Stimulated activated memory B cell treated with anti-CD40 and anti-IgM and Interleukin-4, amounts not matched to agents 10 μg/mL and 1 μg/mL and 100 μg/mL, for 72 hours (primary cell): ENCODE measurements at regions not wholly inside any gene's neighbourhood (a gene's known extent, or its start where the extent isn't known, plus 50 kb on each side); places are given as distances from the start of the nearest gene placed in this dataset.
A peak's percentile ranks its signal among the peaks of the same experiment; 100 is the strongest.

Experiments used
- ATAC-seq: fragments of 150-1000 bp; cut with Tn5 transposase; 2 replicates; pipeline ENCODE4 v1.10.0; 2021
- H3K27ac Mint-ChIP-seq: one replicate; pipeline ENCODE4 v1.8.0; 2022; ENCODE audit warnings: mild to moderate bottlenecking, mixed read lengths
- H3K27me3 Mint-ChIP-seq: one replicate; pipeline ENCODE4 v1.8.0; 2022; ENCODE audit warnings: mixed read lengths
- H3K36me3 Mint-ChIP-seq: one replicate; pipeline ENCODE4 v1.8.0; 2022; ENCODE audit warnings: mixed read lengths
- H3K4me1 Mint-ChIP-seq: one replicate; pipeline ENCODE4 v1.8.0; 2022; ENCODE audit warnings: mixed read lengths
- H3K4me3 Mint-ChIP-seq: one replicate; pipeline ENCODE4 v1.8.0; 2022; ENCODE audit warnings: mild to moderate bottlenecking, moderate library complexity, mixed read lengths
- H3K9me3 Mint-ChIP-seq: one replicate; pipeline ENCODE4 v1.8.0; 2022; ENCODE audit warnings: mixed read lengths

GRCh38 chr9:109940561-109940960 is 160.6 kb downstream of the PALM2AKAP2 start:
- no peak overlapping the region for H3K27ac Mint-ChIP-seq
- H3K4me3 Mint-ChIP-seq: no peak overlapping the region
- no peaks in the 10 kb centered on the region for H3K27me3 Mint-ChIP-seq
- no peaks in the 10 kb centered on the region for H3K36me3 Mint-ChIP-seq
- no peak for ATAC-seq
- peaks cover 26% of the 10 kb centered on the region for H3K4me1 Mint-ChIP-seq
- peaks cover 3% of the 10 kb centered on the region for H3K9me3 Mint-ChIP-seq

DNA sequence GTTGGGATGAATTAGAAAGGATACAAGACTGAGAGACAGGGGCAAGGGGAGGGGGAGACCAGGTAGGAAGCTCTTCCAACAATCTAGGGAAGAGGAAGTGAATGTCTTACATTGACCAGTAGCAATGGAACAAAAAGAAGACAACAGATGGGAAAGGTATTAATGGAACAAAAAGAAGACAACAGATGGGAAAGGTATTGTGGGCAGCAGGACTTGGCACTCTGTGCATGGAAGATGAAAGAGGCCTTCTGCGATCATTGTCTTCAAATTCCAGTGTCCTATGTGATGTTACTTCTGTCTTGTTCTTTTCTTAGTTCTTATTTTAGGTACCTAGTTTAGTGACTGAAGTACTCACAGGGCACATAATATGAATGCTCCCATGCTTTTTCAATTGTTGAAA is 161.8 kb downstream of the PALM2AKAP2 start:
- Mint-ChIP-seq H3K36me3 (no peaks in the 10 kb centered on the region), H3K9me3 (peaks cover 2% of the 10 kb centered on the region), H3K4me3 (no peak overlapping the region), H3K27me3 (no peaks in the 10 kb centered on the region), H3K27ac (no peak overlapping the region), H3K4me1 (peaks cover 16% of the 10 kb centered on the region)
- no peak for ATAC-seq

GRCh38 chr9:109945573-109945972 is 165.6 kb downstream of the PALM2AKAP2 start:
- no peaks in the 10 kb centered on the region for H3K9me3 Mint-ChIP-seq
- no peak for ATAC-seq
- H3K27me3 Mint-ChIP-seq: no peaks in the 10 kb centered on the region
- H3K27ac Mint-ChIP-seq: no peak overlapping the region
- H3K36me3 Mint-ChIP-seq: no peaks in the 10 kb centered on the region
- no peak overlapping the region for H3K4me3 Mint-ChIP-seq
- peaks cover 11% of the 10 kb centered on the region for H3K4me1 Mint-ChIP-seq

GRCh38 chr9:109948453-109948852 is 168.5 kb downstream of the PALM2AKAP2 start:
- no peak overlapping the region for H3K4me3 Mint-ChIP-seq
- H3K4me1 Mint-ChIP-seq: peaks cover 35% of the 10 kb centered on the region
- no peaks in the 10 kb centered on the region for H3K9me3 Mint-ChIP-seq
- ATAC-seq: no peak
- H3K27me3 Mint-ChIP-seq: no peaks in the 10 kb centered on the region
- H3K27ac Mint-ChIP-seq: no peak overlapping the region
- H3K36me3 Mint-ChIP-seq: no peaks in the 10 kb centered on the region

DNA sequence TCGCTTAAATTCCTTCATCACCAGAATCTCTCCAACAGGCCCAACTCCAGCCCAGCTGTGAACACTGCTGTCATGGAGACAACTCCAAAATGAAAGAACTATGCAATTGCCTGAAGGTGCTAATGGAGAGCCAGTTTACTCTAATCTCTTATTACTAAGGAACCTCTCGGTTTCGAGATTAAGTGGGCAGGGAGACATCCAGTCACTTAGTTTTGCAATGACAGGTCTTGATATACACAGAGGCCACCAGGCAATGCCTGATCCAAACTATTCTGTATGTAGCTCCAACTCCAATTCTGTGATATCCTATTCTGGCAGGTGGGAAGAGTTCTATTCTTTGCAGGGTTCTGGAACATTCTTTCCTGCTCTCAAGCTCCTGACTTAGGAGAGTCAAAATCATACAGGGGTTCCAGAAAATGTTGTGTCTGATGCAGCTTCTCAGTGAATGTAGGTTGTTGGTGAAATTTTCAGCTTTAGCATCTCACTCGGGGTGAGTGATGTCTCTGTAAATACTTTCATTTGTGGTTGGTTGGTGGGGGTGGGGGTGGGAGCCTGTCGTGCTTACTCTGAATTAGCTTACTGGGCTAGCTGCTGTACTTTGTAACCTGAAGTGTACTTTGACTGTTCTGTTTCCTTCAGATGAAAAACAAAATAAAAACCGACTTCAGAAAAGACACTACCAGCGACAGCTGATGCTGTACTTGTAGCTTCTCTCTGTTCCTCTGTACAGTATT is 170.9 kb downstream of the PALM2AKAP2 start:
- H3K9me3 Mint-ChIP-seq: no peaks in the 10 kb centered on the region
- H3K4me1 Mint-ChIP-seq: peaks cover 47% of the 10 kb centered on the region
- no peak overlapping the region for H3K4me3 Mint-ChIP-seq
- peak; percentile 68 for ATAC-seq
- H3K36me3 Mint-ChIP-seq: no peaks in the 10 kb centered on the region
- no peaks in the 10 kb centered on the region for H3K27me3 Mint-ChIP-seq
- H3K27ac Mint-ChIP-seq: peak overlapping the region; percentile 81

DNA sequence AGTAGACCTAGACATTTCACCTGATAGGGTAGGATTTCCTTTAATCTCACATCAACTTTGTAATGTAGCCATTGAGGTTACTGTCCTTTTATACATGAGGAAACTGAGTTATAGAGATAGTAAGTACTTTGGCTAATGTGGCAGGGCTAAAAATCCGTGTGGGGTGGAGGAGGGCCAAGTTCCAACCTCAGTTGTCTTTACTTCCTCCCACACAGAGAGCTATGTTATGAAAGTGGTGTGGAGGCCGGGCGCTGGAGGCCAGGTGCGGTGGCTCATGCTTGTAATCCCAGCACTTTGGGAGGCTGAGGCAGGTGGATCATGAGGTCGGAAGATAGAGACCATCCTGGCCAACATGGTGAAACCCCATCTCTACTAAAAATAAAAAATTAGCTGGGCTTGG is 173.3 kb downstream of the PALM2AKAP2 start:
- peaks cover 66% of the 10 kb centered on the region for H3K4me1 Mint-ChIP-seq
- H3K9me3 Mint-ChIP-seq: no peaks in the 10 kb centered on the region
- no peak overlapping the region for H3K4me3 Mint-ChIP-seq
- ATAC-seq: no peak
- no peaks in the 10 kb centered on the region for H3K27me3 Mint-ChIP-seq
- H3K27ac Mint-ChIP-seq: peak overlapping the region; percentile 74
- H3K36me3 Mint-ChIP-seq: no peaks in the 10 kb centered on the region

- ATAC-seq: peak; percentile 67
- H3K27ac Mint-ChIP-seq: peak overlapping the region; percentile 74
- H3K36me3 Mint-ChIP-seq: no peaks in the 10 kb centered on the region
- H3K9me3 Mint-ChIP-seq: no peaks in the 10 kb centered on the region
- no peaks in the 10 kb centered on the region for H3K27me3 Mint-ChIP-seq
- H3K4me3 Mint-ChIP-seq: no peak overlapping the region
- peaks cover 73% of the 10 kb centered on the region for H3K4me1 Mint-ChIP-seq
Measured at GRCh38 chr9:109953813-109954497, 174.0 kb downstream of the PALM2AKAP2 start.

GRCh38 chr9:109956717-109957440 is 176.9 kb downstream of the PALM2AKAP2 start:
- Mint-ChIP-seq H3K36me3 (no peaks in the 10 kb centered on the region), H3K27ac (peak overlapping the region; percentile 80), H3K4me1 (peaks cover 75% of the 10 kb centered on the region), H3K4me3 (no peak overlapping the region), H3K9me3 (no peaks in the 10 kb centered on the region), H3K27me3 (no peaks in the 10 kb centered on the region)
- no peak for ATAC-seq

GRCh38 chr9:109959679-109960078 is 179.7 kb downstream of the PALM2AKAP2 start:
- Mint-ChIP-seq H3K27me3 (no peaks in the 10 kb centered on the region), H3K4me1 (peaks cover 75% of the 10 kb centered on the region), H3K9me3 (peaks cover 2% of the 10 kb centered on the region), H3K27ac (peak overlapping the region; percentile 92), H3K36me3 (peaks cover 4% of the 10 kb centered on the region), H3K4me3 (no peak overlapping the region)
- ATAC-seq: no peak

DNA sequence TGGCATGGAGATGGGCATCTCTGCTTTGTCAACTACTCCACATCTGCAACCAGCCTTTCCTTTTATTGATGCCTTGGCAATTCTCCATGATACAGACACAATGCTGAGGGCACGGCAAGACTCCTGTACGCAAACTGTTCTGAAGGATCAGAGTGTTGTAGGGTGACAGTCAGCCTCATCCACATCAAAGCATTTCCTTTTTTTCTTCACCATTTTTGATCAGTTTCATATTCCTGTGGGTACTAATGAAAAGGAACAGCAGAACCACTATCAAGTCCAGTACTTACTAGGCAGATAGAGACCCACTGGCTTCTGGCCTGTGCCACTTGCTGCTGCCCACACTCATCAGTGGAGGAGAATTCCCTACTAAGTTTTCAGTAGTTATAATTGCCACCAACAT is 181.6 kb downstream of the PALM2AKAP2 start:
- no peak overlapping the region for H3K4me3 Mint-ChIP-seq
- H3K9me3 Mint-ChIP-seq: peaks cover 2% of the 10 kb centered on the region
- H3K27me3 Mint-ChIP-seq: no peaks in the 10 kb centered on the region
- H3K4me1 Mint-ChIP-seq: peaks cover 82% of the 10 kb centered on the region
- peak overlapping the region; percentile 92 for H3K27ac Mint-ChIP-seq
- ATAC-seq: no peak
- H3K36me3 Mint-ChIP-seq: peaks cover 4% of the 10 kb centered on the region

GRCh38 chr9:109962215-109962614 is 182.2 kb downstream of the PALM2AKAP2 start:
- no peak for ATAC-seq
- Mint-ChIP-seq H3K4me3 (no peak overlapping the region), H3K27ac (peak overlapping the region; percentile 92), H3K27me3 (no peaks in the 10 kb centered on the region), H3K36me3 (peaks cover 4% of the 10 kb centered on the region), H3K4me1 (peaks cover 82% of the 10 kb centered on the region), H3K9me3 (peaks cover 2% of the 10 kb centered on the region)

- peak overlapping the region; percentile 92 for H3K27ac Mint-ChIP-seq
- ATAC-seq: no peak
- H3K9me3 Mint-ChIP-seq: peaks cover 2% of the 10 kb centered on the region
- peaks cover 4% of the 10 kb centered on the region for H3K36me3 Mint-ChIP-seq
- peaks cover 84% of the 10 kb centered on the region for H3K4me1 Mint-ChIP-seq
- H3K27me3 Mint-ChIP-seq: no peaks in the 10 kb centered on the region
- H3K4me3 Mint-ChIP-seq: no peak overlapping the region
Measured at GRCh38 chr9:109963079-109963478, 183.1 kb downstream of the PALM2AKAP2 start.

GRCh38 chr9:109966643-109967368 is 186.8 kb downstream of the PALM2AKAP2 start:
- Mint-ChIP-seq H3K9me3 (peaks cover 2% of the 10 kb centered on the region), H3K27ac (peak overlapping the region; percentile 92), H3K4me1 (peaks cover 88% of the 10 kb centered on the region), H3K36me3 (peaks cover 4% of the 10 kb centered on the region), H3K27me3 (no peaks in the 10 kb centered on the region), H3K4me3 (peak overlapping the region; percentile 49)
- ATAC-seq: peak; percentile 84

DNA sequence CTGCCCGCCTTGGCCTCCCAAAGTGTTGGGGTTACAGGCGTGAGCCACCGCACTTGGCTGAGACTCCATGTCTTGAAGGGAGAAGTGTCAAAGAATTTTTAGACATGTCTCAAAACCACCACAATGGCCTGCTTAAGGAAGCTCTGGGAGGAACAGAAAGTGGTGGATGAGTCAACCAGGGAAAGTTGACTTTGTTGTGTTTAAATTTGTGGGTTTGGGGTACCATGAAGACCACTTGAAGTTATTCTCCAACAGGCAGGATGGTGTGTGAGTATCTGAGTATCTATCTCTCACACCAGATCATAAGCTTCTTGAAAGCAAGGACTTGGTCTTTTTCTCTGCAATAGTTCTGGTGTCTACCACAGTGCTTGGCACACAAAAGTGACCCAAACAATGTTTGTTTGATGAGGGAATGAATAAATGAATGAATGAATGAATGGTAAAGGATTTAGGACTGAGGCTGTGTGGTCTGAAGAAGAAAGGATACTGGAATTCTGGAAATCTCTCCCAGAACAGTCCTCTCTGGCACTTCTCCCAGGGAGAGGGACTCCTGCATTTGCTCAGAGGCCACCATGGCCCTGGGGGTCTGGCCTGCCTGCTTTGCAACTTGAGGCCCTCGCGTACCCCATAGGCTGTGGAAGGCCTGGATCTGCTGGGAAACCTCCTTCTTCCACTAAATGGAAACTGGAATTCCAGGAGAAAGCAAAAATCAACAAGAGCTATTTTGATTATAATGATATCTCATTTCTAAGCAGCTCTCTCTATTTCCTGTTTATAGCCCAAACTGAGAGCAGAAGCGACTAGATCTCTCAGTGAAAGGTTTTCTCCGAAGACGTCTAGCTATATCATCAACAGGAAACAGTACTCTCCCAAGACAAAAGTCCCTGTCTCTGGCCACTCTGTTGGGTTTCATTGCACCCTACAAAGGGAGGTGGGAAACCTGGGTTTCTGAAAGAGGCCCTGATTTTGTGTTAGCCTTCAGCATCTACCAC is 187.9 kb downstream of the PALM2AKAP2 start:
- no peaks in the 10 kb centered on the region for H3K27me3 Mint-ChIP-seq
- peak; percentile 55 for ATAC-seq

More for the DNA sequence above, 187.9 kb downstream of the PALM2AKAP2 start:
- Mint-ChIP-seq H3K4me3 (peak overlapping the region; percentile 49), H3K36me3 (peaks cover 4% of the 10 kb centered on the region), H3K4me1 (peaks cover 91% of the 10 kb centered on the region), H3K27ac (peak overlapping the region; percentile 92), H3K9me3 (peaks cover 2% of the 10 kb centered on the region)
